ENCODE measurements at regions not wholly inside any gene's neighbourhood (a gene's known extent, or its start where the extent isn't known, plus 50 kb on each side); places are given as distances from the start of the nearest gene placed in this dataset.
"Not testable (repeated sequence)": the region's sequence is repeated elsewhere in the genome, so short reads cannot be mapped to it uniquely, and the experiment has no call there.

DNA sequence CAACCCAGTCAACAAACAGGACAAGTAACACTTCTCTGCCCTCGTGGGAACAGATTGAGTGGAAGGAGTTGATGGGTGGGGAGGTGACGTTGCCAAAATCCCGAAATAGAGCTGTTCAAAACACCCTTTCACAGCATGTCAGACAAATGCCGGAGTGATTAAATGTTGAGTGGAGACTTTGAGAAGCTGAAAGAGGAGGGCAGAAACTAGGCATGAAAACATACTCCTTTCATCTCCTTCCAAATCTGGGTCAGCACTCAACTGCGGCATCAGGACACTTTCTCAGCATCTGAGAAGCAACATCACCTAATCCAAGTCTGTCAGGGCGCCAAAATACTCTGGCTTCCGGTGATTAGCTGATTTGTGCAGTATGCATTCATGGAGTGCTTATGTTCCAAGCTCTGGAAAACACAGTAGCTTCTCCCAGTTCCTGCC is 51.5 kb upstream of the MRI1 start:
- DNase-seq (ENCODE audit: low spot score): no peak

GRCh38 chr19:13707915-13708314 is 56.4 kb upstream of the MRI1 start:
- DNase-seq (ENCODE audit: low spot score): no peak

GRCh38 chr19:13705928-13706447 is 58.3 kb upstream of the MRI1 start:
- DNase-seq (ENCODE audit: low spot score): no peak

GRCh38 chr19:13705201-13705600 is 59.1 kb upstream of the MRI1 start:
- no peak for DNase-seq (ENCODE audit: low spot score)

DNA sequence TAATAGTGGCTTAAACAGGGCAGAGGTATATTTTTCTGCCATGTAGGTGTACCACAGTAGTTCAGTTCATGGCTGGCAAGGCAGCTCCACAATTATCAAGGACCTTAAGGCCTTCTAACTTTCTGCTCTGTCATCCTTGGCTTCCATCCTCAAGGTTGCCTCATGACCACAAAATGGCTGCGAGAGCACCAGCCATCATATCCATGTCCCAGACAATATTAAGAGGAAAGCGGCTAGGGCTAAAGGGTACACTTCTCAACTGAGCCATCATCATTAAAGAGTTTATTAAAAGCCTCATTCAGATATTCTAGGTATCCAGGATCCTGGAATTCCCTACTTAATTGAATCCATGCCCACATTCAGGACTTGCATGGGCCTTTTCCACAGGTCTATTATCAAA is 62.7 kb upstream of the MRI1 start:
- no peak for DNase-seq (ENCODE audit: low spot score)

DNA sequence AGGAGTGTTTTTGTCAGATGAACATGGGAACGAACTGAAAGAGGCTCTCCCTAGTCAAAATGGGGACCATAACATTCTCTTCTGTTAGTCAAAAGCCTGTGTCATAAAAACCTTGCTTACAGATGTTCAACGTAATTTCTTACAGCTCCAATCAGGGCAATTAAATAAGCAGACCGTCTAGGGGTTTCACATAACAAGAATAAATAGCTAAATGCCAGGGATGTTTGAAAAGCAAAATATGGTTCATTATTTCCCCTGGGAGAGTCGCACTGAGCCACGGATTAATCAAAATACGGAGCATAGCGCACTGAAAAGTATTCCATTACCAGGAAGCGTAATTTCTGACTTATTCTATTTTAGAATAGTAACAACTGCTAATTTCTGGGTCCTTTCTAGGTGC is 63.7 kb upstream of the MRI1 start:
- no peak for DNase-seq (ENCODE audit: low spot score)

DNA sequence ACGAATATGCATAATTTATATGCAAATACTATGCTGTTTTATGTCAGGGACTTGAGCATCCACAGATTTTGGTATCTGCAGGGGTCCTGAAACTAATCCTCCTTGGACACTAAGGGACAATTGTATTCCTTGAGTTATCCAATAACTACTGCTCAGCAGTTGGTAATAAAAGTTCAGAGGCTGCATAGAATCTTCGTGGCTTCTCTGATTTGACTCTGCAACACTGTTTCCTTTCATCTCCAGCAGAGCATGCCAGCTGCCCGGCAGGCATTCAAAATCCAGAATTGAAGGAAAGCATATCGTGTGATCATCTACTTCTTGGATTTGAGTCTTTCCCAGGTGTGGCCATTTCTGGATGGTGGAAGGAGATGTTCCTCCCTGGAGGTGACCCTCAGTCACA is 64.5 kb upstream of the MRI1 start:
- DNase-seq (ENCODE audit: low spot score): no peak

DNA sequence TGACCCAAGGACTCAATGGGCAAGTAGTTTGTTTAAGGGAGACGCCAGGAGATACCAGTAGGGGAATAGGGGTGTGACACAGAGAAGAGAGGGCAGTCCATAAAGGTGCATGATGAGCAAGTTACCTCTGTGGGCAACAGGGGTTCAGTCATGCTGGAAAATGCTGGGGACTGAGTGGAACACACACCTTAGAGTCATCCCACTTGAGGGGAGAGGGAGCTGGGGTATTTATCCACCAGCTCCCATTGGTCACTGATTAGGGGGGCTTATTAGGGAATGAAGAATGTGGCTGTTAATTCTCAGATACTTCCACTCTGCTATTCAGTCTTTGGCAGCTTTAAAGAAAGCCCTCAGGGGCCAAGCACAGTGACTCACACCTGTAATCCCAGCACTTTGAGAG is 67.5 kb upstream of the MRI1 start:
- no peak for DNase-seq (ENCODE audit: low spot score)

- DNase-seq (ENCODE audit: low spot score): peak; percentile 5
Measured at GRCh38 chr19:13693889-13694288, 70.4 kb upstream of the MRI1 start.

- no peak for DNase-seq (ENCODE audit: low spot score)
Measured at GRCh38 chr19:13691569-13692435, 72.5 kb upstream of the MRI1 start.

DNA sequence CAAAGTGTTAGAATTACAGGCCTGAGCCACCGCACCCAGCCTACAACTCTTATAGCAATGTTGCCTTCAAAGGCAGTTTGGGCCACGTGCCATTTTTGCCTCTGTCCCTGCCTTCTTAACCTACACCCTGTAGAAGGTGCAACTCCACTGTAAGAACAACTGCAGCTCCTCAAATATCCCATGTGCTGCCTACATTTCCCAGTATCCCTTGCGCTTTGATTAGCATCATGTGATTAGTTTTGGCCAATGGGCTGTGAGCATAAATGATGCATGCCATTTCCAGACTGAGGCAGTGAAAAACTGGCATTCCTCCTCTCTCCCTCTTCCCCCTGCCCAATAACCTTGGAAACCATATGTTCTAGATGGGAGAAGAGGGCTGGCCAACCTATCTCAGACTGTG is 75.2 kb upstream of the MRI1 start:
- DNase-seq (ENCODE audit: low spot score): peak; percentile 42

GRCh38 chr19:13684021-13684420 is 80.3 kb upstream of the MRI1 start:
- no peak for DNase-seq (ENCODE audit: low spot score)

GRCh38 chr19:13681509-13681908 is 82.8 kb upstream of the MRI1 start:
- no peak for DNase-seq (ENCODE audit: low spot score)

DNA sequence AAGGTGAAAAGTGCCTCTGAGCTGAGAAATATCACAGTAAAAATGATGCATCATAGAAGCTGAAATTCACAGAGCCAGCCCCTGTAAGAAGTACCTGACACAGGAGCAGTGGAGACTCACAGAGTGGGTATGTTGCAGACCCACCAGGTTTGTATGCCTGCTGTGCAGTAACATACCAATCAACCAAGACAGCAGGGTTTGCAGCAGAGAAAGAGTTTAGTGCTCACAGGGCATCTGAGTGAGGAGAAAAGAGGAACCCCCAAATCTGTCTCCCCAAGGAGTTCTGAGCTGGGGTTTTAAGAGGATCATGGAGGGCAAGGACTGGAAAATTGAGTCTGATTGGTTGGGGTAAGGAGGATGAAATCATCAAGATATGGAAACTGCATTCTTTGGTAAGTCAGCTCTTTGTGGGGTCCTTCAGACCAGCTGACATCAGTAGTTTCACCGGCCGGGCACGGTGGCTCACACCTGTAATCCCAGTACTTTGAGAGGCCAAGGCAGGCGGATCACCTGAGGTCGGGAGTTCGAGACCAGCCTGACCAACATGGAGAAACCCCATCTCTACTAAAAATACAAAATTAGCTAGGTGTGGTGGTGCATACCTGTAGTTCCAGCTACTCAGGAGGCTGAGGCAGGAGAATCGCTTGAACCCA is 83.5 kb upstream of the MRI1 start:
- DNase-seq (ENCODE audit: low spot score): not testable (repeated sequence)

DNA sequence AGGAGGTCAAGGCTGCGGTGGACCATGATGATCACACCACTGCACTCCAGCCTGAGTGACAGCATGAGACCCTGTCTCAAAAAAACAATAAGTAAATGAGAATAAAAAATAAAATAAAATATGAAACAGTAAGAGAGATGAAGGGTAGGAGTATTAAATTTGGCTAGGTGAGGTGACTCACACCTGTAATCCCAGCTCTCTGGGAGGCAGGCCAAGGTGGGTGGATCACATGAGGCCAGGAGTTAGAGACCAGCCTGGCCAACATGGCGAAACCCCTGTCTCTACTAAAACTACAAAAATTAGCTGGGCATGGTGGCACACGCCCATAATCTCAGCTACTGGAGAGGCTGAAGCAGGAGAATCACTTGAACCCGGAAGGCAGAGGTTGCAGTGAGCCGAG is 87.4 kb upstream of the MRI1 start:
- not testable (repeated sequence) for DNase-seq (ENCODE audit: low spot score)

DNA sequence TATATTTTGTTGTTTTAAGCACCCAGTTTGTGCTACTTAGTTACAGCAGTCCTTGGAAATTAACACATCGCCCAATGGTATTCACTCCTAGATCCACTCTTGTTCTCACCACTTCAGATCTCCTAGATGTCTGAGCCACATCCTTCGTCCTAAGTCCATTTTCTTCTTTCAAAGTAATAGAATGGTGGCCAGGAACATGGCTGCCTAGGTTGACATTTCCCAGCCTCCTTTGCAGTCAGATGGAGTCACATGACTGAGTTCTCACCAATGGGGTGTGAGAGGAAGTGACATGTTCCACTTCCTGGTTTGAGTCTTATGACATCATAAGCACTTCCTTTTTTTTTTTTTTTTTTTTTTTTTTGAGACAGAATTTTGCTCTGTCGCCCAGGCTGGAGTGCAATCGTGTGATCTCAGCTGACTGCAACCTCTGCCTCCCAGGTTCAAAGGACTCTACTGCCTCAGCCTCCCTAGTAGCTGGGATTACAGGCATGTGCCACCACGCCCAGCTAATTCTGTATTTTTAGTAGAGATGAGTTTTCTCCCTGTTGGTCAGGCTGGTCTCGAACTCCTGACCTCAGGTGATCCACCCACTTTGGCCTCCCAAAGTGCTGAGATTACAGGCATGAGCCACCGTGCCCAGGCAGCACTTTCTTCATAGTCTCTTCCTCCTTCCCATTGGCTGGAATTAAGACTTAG is 91.7 kb upstream of the MRI1 start:
- peak; percentile 22 for DNase-seq (ENCODE audit: low spot score)

DNA sequence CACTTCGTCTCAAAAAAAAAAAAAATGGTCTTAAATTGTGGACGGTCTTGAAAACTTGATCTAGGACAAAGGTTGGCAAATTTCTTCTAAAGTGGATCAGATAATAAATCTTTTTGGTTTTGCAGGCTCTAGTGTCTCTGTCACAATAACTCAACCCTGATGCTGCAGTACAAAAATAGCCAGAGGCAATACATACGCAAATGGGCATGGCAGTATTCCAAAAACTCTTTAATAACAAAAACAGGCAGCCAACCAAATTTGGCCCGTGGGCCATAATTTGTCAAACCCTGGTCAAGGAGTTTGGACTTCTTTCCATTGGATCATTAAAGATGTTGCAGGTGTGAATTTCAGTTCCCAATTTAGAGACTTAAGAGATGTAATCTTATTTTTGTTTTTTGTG is 93.5 kb upstream of the MRI1 start:
- DNase-seq (ENCODE audit: low spot score): no peak

DNA sequence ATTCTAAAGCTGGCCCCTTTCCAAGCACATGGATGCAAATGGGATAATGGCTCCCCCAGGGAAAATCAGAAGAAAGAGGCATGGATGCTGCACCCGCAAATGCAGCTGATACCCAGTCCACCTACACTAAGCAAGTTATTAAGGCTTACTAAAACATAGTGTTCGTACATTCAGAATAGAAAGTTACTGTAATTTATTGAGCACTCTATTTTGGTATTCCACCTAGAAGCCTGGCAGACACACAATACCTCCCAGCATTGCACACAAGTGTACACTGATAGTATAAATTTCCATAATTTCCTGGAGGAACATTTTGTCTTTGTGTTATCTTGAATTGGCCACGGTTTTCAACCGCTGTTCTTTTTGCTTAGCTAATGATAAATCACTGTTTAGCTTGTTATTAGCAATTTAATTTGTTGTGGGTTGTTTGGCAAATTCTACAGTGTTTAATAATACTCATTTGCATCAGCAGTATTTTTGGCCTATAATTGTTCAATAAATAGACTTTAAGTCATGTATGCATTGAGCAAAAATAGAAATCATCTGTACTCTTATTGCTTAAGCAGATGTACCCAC is 94.5 kb upstream of the MRI1 start:
- DNase-seq (ENCODE audit: low spot score): no peak

GRCh38 chr19:13668964-13669363 is 95.4 kb upstream of the MRI1 start:
- no peak for DNase-seq (ENCODE audit: low spot score)

DNA sequence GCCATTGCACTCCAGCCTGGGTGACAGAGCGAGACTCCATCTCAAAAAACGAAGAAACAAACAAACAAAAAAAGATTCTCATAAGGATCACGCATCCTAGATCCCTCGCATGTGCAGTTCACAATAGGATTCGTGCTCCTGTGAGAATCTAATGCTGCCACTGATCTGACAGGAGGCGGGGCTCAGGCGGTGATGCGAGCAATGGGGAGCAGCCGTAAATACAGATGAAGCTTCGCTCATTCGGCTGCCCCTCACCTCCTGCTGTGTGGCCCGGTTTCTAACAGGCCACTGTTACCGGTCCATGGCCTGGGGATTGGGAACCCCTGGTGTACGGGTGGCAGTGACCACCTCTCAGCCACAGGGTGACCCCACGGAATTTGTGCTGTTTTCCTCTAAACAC is 98.2 kb upstream of the MRI1 start:
- DNase-seq (ENCODE audit: low spot score): no peak

DNA sequence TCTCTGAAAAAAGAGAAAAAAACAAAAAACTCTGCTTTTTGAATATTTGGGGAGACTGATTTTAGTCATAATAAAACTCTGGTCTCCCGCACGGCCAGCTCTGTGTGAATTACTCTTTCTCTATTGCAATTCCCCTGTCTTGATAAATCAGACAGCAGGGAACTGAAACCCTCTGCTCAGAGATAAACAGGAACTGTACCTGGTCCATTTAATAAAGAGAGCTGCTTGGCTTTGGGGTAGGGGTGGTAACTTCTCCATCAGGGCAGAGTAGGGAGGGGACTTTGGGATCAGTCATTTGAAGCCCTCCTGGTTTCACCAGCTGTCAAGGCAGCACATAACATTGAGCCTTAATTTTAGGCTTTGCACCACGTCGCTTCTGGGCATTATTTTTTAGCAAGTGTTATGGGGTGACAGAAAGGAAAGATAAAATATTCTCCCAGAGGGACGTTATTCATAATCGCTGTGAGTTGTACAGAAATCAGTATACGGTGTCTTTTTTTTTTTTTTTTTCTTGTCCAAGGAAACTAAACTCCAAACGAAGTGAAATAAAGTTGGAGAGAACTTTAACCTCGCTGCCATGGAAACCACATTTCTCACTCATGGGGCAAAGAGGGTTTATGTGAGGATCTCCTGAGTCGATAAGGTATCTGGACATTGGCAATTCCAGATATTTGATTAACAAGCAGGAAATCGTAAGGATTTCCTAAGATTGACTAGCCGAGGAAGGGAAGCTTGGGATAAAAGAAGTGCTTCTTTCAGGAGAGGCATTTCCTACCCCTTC is 99.0 kb upstream of the MRI1 start:
- no peak for DNase-seq (ENCODE audit: low spot score)
